ENCODE measurements at regions not wholly inside any gene's neighbourhood (a gene's known extent, or its start where the extent isn't known, plus 50 kb on each side); places are given as distances from the start of the nearest gene placed in this dataset.

- no peak for TF ChIP-seq POLR2AphosphoS5 (IDR thresholded peaks at IDR 0.05)
- no peak for TF ChIP-seq CTCF (IDR thresholded peaks at IDR 0.05)
Measured at GRCh38 chr10:27391325-27391724, 112.8 kb upstream of the RAB18 start.
